Brain microvascular endothelial cell (primary cell): ENCODE measurements at regions not wholly inside any gene's neighbourhood (a gene's known extent, or its start where the extent isn't known, plus 50 kb on each side); places are given as distances from the start of the nearest gene placed in this dataset.
"Not testable (repeated sequence)": the region's sequence is repeated elsewhere in the genome, so short reads cannot be mapped to it uniquely, and the experiment has no call there.

Experiments used
- DNase-seq: peaks from one replicate; pipeline ENCODE4 v3.0.0-alpha.2; 2020
- H3K27ac ChIP-seq: fragments of 250-450 bp; sonication (Bioruptor Pico); 2 replicates; pipeline ENCODE4 v1.5.1; 2020; ENCODE audit warnings: mild to moderate bottlenecking, moderate library complexity
- H3K27me3 ChIP-seq: fragments of 250-450 bp; sonication (Bioruptor Pico); replicated peaks from 2 replicates; pipeline ENCODE4 v1.5.1; 2020; ENCODE audit warnings: mild to moderate bottlenecking
- H3K36me3 ChIP-seq: fragments of 250-450 bp; sonication (Bioruptor Pico); replicated peaks from 2 replicates; pipeline ENCODE4 v1.5.1; 2020; ENCODE audit warnings: mild to moderate bottlenecking
- H3K4me3 ChIP-seq: 2 replicates; pipeline ENCODE4 v1.5.1; 2011; ENCODE audit warnings: low read depth, mild to moderate bottlenecking, control low read depth, low read length, moderate library complexity
- in situ Hi-C: cut with HindIII; loops from 2 replicates; pipeline ENCODE4 v1.10.0; 2017; ENCODE audit warnings: low sequenced_read_pairs, low pct_ligation_motif_present
- TF ChIP-seq, protein P1 (sequence below): IDR thresholded peaks from 2 replicates; pipeline ENCODE4 v1.5.1; 2011; ENCODE audit warnings: low read depth, mild to moderate bottlenecking, moderate library complexity, low read length, control low read depth, inconsistent platforms; ENCODE audit errors: missing control alignments

DNA sequence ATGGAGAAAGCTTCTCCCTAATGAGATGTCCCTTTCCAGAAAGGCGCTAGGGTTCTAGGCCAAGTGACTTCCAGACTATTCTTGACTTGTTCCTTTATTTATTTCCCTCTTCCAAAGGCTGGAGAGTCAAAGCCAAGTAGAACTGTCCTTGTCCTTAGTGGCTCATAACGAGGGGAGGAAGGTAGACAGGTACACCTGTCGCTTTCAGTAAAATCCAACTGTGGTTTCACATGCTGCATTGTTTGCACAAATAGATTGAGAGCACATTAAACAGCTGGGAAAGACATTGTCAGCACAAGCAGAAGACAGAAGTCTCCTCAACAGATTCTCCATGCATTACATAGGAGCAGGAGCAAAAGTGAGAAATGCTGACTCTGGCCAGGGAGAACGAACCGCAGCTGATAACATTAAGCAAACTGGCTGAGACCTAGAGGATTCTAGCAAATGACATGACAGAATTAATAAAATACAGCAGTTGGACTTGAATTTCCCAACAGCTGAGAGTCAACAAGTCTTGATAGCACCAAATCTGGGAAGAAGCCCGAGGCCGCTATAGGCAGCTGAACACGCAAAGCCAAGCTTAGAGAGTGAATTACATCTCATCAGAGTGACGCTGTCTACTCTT lies 227.7 kb downstream of the TLE3 start:
- Histone ChIP-seq H3K4me3 (no peak overlapping the region), H3K36me3 (no peaks in the 10 kb centered on the region), H3K27me3 (no peaks in the 10 kb centered on the region), H3K27ac (no peak overlapping the region)
- TF ChIP-seq, protein P1, sequence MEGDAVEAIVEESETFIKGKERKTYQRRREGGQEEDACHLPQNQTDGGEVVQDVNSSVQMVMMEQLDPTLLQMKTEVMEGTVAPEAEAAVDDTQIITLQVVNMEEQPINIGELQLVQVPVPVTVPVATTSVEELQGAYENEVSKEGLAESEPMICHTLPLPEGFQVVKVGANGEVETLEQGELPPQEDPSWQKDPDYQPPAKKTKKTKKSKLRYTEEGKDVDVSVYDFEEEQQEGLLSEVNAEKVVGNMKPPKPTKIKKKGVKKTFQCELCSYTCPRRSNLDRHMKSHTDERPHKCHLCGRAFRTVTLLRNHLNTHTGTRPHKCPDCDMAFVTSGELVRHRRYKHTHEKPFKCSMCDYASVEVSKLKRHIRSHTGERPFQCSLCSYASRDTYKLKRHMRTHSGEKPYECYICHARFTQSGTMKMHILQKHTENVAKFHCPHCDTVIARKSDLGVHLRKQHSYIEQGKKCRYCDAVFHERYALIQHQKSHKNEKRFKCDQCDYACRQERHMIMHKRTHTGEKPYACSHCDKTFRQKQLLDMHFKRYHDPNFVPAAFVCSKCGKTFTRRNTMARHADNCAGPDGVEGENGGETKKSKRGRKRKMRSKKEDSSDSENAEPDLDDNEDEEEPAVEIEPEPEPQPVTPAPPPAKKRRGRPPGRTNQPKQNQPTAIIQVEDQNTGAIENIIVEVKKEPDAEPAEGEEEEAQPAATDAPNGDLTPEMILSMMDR, result no peak
- in situ Hi-C loops, result no loop called here
- no peak for DNase-seq

DNA sequence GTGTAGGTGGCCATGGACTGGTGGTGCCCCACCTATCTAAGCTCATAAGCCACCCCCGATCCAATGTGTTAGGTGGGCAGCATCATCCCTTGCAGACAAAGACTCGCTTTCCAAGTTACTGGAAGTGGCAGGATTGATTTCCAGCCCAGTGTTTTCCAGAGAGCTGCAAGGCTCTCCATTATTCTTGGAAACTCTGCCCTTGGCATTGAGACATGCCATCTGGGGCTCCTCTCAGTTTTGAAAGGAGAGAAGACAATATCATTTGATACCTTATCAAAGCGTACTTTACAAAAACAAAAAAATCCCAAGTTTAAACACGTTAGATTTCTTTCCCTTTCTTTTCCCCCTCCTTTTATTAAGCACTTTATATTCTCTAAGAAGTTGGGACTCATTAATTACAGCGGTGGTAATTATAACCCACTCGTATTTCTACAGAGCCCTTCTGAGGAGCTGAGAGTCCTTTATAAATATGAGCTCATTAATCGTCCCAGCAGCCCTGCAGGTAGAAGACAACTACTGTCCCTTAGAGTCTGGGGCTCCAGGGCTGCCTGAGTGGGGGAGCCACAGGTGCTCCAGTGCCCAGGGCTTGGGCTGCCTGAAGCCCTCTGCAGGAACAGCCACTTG lies 226.1 kb downstream of the TLE3 start:
- no peaks in the 10 kb centered on the region for H3K27me3 ChIP-seq
- no peak for DNase-seq
- no peak overlapping the region for H3K27ac ChIP-seq
- TF ChIP-seq, protein P1, result no peak
- no peaks in the 10 kb centered on the region for H3K36me3 ChIP-seq
- in situ Hi-C loops, result no loop called here
- H3K4me3 ChIP-seq, result no peak overlapping the region

DNA sequence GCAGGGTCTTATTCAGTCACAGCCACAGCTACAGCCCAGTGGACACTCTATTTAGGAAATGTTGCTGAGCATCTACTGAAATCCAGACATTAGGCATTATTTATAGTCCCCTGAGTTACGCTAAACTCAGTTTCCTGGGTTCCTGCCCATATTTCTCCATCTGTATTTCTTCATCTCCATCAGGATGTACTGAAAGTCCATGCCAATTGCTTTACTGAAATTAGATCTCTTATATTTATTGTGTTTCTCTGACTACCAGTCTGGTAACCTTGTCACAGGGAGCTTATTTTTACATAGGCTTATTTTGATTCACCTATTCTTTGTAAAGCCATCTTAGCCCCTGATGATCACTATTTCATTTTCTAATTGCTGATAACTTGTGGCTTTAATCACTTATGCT lies 223.9 kb downstream of the TLE3 start:
- Histone ChIP-seq H3K27me3 (no peaks in the 10 kb centered on the region), H3K4me3 (no peak overlapping the region), H3K27ac (no peak overlapping the region), H3K36me3 (no peaks in the 10 kb centered on the region)
- DNase-seq, result no peak
- in situ Hi-C loops, result no loop called here
- TF ChIP-seq, protein P1, result no peak

DNA sequence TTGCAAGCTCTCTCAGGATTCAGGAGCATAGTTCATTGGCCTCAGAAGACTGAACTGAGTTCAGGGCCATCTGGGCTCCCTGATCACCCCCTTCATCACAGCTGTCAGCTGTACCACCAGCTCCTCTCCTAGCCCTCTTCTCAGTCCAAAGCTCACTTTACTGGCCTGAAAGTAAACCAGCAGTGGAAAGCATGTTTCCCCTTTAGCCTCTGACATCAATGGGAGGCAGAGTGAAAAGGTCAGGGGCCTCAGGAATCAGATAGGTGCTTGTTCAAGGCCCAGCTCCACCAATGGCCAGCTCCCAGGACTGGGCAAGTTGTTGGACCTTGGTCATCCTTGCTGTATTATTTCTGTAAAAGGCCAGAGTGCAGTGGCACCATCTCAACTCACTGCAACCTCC lies 223.4 kb downstream of the TLE3 start:
- DNase-seq, result no peak
- H3K36me3 ChIP-seq, result no peaks in the 10 kb centered on the region
- no peak overlapping the region for H3K4me3 ChIP-seq
- TF ChIP-seq, protein P1, result no peak
- H3K27ac ChIP-seq, result no peak overlapping the region
- in situ Hi-C loops, result no loop called here
- no peaks in the 10 kb centered on the region for H3K27me3 ChIP-seq

DNA sequence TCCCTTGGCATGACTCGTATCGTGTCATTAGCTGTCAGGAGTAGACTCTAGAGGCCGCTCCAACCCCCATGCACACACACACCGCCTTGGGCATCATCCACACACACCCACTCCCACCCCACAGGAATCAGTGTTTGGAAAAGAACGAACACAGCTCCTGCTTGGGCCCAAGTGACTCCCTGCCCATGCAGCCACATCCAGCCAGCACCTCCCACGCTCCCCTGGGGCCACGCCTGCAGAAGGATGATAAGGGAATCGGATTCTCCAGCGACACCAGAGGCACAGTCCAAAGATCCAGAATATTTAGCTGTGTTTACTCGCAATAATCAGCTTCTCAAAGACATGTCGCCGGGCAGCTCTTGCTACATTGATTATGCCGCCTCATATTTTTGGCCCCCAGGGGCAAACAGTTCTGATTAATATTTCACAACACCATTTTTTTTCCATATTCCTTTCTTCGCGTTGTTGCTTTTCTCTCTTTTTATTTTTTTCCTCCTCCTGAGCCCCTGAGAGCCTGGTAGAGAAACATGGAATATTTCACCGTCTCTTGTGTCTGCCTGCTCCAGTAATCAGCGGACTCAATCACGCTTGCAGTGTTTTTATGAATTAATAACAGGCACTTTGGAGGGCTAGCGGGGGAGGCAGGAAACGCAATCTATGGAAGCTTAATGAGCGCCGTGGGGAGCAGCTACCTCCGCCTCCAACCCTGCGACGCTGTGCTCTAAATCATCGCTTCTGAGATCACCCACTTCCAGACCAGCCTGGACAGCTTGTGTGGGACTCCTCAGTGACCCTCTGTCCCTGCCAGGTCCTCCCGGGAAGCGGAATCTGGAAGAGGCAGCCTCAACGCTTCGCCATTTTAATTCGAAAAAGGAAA lies 221.4 kb downstream of the TLE3 start:
- H3K36me3 ChIP-seq, result no peaks in the 10 kb centered on the region
- no peaks in the 10 kb centered on the region for H3K27me3 ChIP-seq
- no peak for DNase-seq
- in situ Hi-C loops, result no loop called here
- TF ChIP-seq, protein P1, result no peak
- no peak overlapping the region for H3K4me3 ChIP-seq
- H3K27ac ChIP-seq, result no peak overlapping the region

DNA sequence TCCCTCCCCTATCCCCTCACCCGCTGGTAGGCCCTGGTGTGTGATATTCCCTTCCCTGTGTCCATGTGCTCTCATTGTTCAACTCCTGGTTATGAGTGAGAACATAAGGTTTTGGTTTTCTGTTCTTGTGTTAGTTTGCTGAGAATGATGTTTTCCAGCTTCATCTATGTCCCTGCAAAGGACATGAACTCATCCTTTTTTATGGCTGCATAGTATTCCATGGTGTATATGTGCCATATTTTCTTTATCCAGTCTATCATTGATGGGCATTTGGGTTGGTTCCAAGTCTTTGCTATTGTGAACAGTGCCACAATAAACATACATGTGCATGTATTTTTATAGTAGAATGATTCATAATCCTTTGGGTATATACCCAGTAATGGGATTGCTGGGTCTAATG lies 217.8 kb downstream of the TLE3 start:
- in situ Hi-C loops, H3K27me3 ChIP-seq, DNase-seq: not testable (repeated sequence)

More for the DNA sequence above, 217.8 kb downstream of the TLE3 start:
- H3K36me3 ChIP-seq, H3K4me3 ChIP-seq, H3K27ac ChIP-seq: not testable (repeated sequence)
